ENCODE measurements at regions not wholly inside any gene's neighbourhood (a gene's known extent, or its start where the extent isn't known, plus 50 kb on each side); places are given as distances from the start of the nearest gene placed in this dataset.

GRCh38 chr1:17952506-17952905 is 155.1 kb upstream of the IGSF21 start:
- TF ChIP-seq CTCF (IDR thresholded peaks at IDR 0.05), result no peak
- Histone ChIP-seq H3K27ac (no peak overlapping the region), H3K4me3 (no peak overlapping the region)
- DNase-seq (ENCODE audit: low spot score), result no peak

GRCh38 chr1:17953921-17954320 is 153.7 kb upstream of the IGSF21 start:
- no peak for TF ChIP-seq CTCF (IDR thresholded peaks at IDR 0.05)
- DNase-seq (ENCODE audit: low spot score), result no peak
- Histone ChIP-seq H3K27ac (no peak overlapping the region), H3K4me3 (no peak overlapping the region)

- no peak overlapping the region for H3K4me3 ChIP-seq
- peak overlapping the region in 1 of 2 donors; percentile 3 for H3K27ac ChIP-seq
- no peak for DNase-seq (ENCODE audit: low spot score)
- no peak for TF ChIP-seq CTCF (IDR thresholded peaks at IDR 0.05)
These were observed 152.0 kb upstream of the IGSF21 start for GRCh38 chr1:17955302-17956285.

GRCh38 chr1:17957588-17958267 is 149.9 kb upstream of the IGSF21 start:
- H3K4me3 ChIP-seq, result no peak overlapping the region
- H3K27ac ChIP-seq, result peak overlapping the region in 1 of 2 donors; percentile 16
- DNase-seq (ENCODE audit: low spot score), result no peak
- TF ChIP-seq CTCF (IDR thresholded peaks at IDR 0.05), result no peak

GRCh38 chr1:17958704-17959103 is 148.9 kb upstream of the IGSF21 start:
- DNase-seq (ENCODE audit: low spot score), result no peak
- no peak overlapping the region for H3K27ac ChIP-seq
- no peak for TF ChIP-seq CTCF (IDR thresholded peaks at IDR 0.05)
- no peak overlapping the region for H3K4me3 ChIP-seq

GRCh38 chr1:17963513-17963912 is 144.1 kb upstream of the IGSF21 start:
- H3K27ac ChIP-seq, result no peak overlapping the region
- no peak for TF ChIP-seq CTCF (IDR thresholded peaks at IDR 0.05)
- DNase-seq (ENCODE audit: low spot score), result no peak
- no peak overlapping the region for H3K4me3 ChIP-seq
